ENCODE measurements at regions not wholly inside any gene's neighbourhood (a gene's known extent, or its start where the extent isn't known, plus 50 kb on each side); places are given as distances from the start of the nearest gene placed in this dataset.
"Not testable (repeated sequence)": the region's sequence is repeated elsewhere in the genome, so short reads cannot be mapped to it uniquely, and the experiment has no call there.

DNA sequence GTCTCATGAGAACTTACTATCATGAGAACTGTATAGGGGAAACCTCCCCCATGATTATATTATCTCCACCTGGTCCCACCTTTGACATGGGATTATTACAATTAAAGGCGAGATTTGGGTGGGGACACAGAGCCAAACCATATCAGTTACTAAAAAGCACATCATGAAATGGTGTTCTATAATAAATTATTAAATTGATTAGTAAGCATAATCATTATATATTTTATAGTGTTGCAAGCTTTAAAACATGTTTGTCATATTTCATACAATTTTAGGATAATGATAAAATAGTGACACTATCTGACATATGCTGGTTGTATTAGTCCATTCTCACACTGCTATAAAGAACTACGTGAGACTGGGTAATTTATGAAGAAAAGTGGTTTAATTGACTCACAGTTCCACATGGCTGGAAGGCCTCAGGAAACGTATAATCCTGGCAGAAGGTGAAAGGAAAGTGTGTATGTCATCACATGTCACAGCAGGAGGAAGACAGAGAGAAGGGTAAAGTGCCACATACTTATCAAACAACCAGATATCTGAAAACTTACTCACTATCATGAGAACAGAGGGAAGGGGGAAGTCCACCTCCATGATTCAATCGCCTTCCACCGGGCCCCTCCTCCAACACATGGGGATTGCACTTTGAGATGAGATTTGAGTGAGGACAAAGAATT is 539.2 kb upstream of the OLFM3 start:
- DNase-seq (ENCODE audit: low read depth in 4 of 4, low spot score in 3 of 4): no peak

DNA sequence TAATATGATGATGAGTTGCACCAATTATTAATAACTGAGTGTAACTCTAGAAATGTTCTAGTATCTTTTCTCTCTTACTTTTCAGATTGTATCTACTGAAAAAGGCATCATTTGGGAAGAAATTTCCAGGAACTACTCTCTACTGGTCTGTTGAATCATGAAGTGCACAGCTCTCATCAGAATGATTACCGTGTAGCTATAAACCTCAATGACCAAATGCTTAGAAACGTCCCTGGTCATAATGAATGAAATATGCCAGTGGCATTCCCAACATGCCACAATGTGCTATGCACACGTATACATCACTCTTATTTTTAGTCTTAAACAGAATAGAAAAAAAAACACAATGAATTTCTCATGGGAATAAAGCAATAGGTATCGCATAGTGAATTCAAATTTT is 534.3 kb upstream of the OLFM3 start:
- no peak for DNase-seq (ENCODE audit: low read depth in 4 of 4, low spot score in 3 of 4)

- no peak for DNase-seq (ENCODE audit: low read depth in 4 of 4, low spot score in 3 of 4)
These were observed 532.7 kb upstream of the OLFM3 start for GRCh38 chr1:102529446-102529845.

GRCh38 chr1:102500758-102501157 is 504.0 kb upstream of the OLFM3 start:
- no peak for DNase-seq (ENCODE audit: low read depth in 4 of 4, low spot score in 3 of 4)

DNA sequence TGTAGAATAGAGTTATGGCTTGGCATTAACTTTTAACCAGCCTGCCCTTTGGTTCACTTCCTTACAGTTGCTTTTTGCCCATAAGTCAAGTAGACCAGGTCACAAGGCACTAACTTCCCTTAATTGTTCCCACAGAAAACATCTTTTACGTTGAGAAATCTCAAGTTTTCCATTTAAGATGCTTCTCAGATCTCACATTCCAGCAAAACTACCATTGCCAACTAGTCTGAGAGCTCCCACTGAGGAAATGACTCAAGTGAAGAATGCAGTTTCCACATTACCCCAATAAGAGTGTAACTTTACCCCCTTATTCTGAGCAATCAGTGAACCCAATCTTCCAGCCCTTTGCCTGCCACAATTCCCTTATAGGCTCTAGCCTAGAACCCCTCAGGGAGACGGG is 502.2 kb upstream of the OLFM3 start:
- DNase-seq (ENCODE audit: low read depth in 4 of 4, low spot score in 3 of 4): no peak

GRCh38 chr1:102497810-102498209 is 501.1 kb upstream of the OLFM3 start:
- DNase-seq (ENCODE audit: low read depth in 4 of 4, low spot score in 3 of 4): not testable (repeated sequence)

DNA sequence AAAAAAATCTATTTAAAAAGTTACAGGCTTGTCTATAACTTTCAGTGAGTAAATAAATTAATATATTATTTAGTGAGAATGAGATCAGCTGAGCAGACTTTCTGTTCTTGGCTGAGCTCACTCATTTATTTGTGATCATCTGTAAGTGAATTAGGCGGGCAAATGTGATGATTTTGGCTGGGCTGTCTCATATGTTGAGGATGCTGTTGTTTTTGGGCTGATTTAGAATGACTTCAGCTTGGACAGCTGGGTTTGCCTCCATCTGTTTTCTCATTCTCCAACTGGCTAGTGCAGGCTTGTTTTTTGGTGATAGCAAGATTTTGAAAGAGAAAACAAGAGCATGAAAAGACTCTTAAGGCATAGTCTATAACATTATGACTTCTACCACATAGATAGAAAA is 475.8 kb upstream of the OLFM3 start:
- DNase-seq (ENCODE audit: low read depth in 4 of 4, low spot score in 3 of 4): no peak

DNA sequence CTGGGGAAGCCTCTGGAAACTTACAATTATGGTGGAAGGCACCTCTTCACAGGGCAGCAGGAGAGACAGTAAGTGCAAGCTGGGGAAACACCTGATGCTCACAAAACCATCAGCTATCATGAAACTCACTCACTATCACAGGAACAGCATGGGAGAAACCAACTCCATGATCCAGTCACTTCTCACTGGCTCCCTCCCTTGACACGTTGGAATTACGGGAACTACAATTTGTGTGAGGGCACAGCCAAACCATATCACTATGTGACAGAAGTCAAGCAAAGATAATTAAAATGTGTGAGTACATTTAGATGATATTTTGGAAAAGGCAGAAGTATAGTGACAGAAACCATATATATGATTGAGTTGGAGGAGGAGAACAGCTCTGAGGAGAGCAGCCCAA is 474.0 kb upstream of the OLFM3 start:
- no peak for DNase-seq (ENCODE audit: low read depth in 4 of 4, low spot score in 3 of 4)

GRCh38 chr1:102466487-102466886 is 469.8 kb upstream of the OLFM3 start:
- no peak for DNase-seq (ENCODE audit: low read depth in 4 of 4, low spot score in 3 of 4)

DNA sequence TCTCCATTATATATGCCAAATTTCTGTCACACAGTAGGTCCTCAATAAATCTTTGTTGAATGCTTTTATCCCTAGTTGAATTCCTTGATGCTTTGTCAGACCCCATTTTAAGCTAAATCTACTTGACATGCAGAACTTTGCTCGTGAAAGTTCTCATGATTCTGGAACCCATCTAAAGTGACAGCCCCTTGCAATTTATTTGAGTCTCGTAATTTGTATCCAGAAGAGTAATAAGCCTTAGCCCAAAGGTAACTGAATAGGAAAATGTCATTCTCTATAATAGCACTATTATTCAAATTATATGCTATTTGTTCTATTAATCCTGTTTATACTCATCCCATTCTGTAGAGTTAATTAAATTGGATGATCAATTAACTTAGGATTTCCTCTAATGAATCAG is 466.6 kb upstream of the OLFM3 start:
- DNase-seq (ENCODE audit: low read depth in 4 of 4, low spot score in 3 of 4): no peak

DNA sequence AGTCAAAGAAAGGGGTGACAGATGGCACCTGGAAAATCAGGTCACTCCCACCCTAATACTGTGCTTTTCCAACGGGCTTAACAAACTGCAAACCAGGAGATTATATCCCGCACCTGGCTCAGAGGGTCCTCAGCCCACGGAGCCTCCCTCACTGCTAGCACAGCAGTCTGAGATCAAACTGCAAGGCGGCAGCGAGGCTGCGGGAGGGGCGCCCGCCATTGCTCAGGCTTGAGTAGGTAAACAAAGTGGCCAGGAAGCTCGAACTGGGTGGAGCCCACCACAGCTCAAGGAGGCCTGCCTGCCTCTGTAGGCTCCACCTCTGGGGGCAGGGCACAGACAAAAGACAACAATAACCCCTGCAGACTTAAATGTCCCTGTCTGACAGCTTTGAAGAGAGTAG is 445.6 kb upstream of the OLFM3 start:
- DNase-seq (ENCODE audit: low read depth in 4 of 4, low spot score in 3 of 4): not testable (repeated sequence)

- DNase-seq (ENCODE audit: low read depth in 4 of 4, low spot score in 3 of 4): no peak
These were observed 438.8 kb upstream of the OLFM3 start for GRCh38 chr1:102435483-102435882.

DNA sequence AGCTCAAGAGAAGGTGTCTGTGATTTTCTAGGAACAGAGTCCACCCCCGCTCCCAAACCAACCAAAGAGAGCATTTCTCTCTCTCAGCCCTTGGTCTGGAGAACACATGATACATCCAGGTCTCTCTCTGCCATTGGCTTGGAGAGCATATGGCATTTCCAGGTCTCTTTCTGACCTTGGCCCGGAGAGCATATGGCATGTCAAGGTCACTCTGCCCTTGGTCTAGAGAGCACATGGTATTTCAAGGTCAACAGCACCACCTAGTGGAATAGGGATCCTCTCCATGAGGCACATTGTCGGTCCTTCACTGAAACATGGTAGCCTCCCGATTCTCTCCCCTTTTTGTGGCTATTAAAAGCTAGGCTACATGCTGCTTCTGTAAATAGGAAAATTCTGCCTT is 437.7 kb upstream of the OLFM3 start:
- DNase-seq (ENCODE audit: low read depth in 4 of 4, low spot score in 3 of 4): peak in 1 of 4 donors; percentile 1

DNA sequence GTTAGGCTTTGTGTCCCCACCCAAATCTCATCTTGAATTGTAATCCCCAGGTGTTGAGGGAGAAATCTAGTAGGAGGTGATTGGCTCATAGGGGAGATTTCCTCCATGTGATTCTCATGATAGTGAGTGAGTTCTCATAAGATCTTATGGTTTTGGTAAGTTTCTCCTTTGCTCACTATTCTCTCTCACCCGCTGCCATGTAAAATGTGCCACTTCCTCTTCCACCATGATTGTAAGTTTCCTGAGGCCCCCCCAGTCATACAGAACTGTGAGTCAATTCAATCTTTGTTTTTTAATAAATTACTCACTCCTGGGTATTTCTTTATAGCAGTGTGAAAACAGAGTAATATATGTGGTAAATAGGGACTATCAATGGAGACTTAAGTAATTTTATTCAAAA is 434.5 kb upstream of the OLFM3 start:
- DNase-seq (ENCODE audit: low read depth in 4 of 4, low spot score in 3 of 4): no peak

DNA sequence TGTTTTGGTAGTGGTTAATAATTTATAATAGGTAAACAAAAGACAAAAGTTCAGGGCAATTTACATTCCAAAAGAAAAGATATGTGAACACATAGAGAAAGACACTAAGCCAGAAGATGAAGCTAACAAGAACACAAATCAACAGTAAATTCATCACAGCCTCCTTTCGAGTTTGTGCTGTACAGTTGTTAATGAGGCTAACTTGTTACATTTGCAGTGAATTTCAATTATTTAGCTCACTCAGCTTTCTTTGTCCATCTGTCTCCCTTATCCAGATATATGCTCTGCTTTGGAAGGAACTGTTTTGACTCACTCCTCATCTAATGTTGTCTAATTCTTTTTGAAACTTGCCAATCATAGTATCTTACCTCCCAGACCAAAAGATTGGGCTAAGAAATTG is 423.3 kb upstream of the OLFM3 start:
- DNase-seq (ENCODE audit: low read depth in 4 of 4, low spot score in 3 of 4): no peak

All from left renal pelvis (tissue), 4 donors.